A172 (cell line): ENCODE measurements at regions not wholly inside any gene's neighbourhood (a gene's known extent, or its start where the extent isn't known, plus 50 kb on each side); places are given as distances from the start of the nearest gene placed in this dataset.
A peak's percentile ranks its signal among the peaks of the same experiment; 100 is the strongest.

Experiments used
- DNase-seq: peaks from one replicate; pipeline ENCODE4 v3.0.0-alpha.2; 2015; ENCODE audit warnings: low spot score

DNA sequence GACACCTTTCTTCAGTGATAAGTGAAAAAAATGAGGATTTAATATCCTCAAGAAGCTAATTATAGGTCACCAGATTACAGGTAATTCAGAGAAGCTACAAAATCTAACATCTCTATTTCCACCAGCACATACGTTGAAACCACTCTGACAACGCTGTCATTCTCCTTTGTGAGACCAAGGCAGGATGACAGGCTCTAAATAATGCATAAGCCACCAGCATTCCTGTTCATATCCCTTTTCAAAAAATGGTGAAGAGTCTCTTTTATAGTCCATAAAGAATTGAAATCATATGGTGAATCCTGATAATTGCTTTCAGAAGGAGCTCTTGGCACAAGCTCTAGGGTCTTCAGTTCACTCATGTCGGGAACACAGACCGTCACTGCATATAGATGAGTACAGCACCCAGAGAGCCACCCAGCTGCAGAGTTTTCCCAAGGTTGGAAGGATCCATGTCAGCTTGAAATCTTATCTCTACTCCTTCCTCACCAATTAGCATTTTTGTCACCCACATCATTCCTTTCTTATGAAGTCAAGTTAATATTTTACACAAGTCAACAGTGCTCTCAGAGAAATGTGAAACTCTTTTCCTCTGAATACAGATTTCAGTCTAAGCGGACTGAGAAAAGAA lies 431.4 kb downstream of the TBC1D4 start:
- peak; percentile 27 for DNase-seq

DNA sequence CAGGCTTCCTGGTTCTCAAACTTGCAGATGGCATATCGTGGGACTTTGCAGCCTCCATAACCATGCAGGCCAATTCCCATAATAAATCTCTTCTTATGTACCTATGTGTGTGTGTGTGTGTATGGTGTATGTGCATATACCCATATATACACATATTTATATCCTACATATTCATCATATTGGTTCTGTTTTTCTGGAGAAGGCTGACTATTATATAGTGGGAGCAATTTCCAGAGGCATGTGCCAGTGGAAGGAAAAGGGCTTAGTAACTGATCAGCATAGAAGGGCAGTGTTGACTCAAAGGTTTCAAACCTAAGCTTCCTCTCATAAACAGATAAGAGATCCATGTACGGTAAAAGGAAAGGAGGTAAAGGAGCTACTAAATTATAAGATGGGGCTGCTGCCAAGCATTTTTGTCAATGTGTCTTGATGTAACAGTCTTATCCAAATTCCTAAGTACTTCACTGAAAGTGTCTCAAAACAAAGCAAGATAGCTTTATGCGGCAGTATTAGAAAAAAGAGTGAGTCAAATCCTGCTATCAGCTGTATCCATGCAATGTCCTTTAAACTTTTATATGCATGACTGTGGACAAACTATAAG lies 432.1 kb downstream of the TBC1D4 start:
- peak; percentile 5 for DNase-seq

GRCh38 chr13:75042807-75043206 lies 439.2 kb downstream of the TBC1D4 start:
- no peak for DNase-seq

DNA sequence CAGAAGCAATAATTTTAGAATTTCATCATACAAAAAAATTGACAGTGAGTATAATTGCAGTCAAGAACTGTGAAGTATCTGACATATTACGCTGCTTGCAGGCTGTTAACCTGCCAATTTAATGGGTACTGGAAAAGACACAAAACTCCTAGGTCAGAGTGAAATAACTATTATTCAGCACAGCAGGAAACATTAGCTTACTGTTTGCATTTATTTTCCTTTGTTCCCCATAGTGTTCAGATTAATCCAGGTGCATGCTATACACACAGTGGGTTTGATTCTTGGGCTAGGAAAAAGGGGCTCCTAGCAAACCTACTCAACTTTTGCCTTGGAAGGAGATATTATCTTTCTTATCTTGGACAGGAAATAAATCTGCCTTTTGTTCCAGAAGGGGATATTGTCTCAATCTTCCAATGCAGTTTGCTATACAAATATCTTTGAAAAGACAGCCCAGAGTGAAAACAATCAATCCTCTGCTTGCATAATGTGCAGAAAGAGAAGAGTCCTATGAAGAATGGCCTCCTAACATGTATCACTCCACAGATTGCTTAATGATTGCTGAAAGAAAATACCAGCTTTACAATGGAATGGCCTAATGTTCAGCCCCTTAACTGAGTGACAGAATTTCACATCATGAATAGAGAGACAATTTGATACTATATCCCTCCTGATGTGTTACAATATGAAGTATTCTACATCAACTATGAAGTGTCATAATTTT lies 443.4 kb downstream of the TBC1D4 start:
- DNase-seq: no peak

DNA sequence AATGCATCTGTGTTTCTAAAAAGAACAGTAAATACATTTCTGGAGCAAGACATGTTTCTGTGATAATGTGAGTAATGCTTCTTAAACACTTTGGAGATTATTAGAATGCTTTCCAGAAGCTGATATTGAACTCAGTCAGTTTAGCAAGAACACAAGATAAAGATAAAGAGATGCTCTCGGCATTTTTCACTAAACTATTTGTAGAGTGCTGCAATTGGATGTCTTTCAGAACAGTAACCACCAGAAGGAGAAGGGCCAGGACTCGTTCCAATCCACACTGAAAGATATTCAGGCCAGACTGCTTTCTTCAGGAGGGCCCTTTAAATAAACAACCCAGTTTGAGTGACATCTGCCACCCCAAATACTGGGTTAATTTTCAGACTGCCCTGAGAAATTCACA lies 456.0 kb downstream of the TBC1D4 start:
- no peak for DNase-seq

DNA sequence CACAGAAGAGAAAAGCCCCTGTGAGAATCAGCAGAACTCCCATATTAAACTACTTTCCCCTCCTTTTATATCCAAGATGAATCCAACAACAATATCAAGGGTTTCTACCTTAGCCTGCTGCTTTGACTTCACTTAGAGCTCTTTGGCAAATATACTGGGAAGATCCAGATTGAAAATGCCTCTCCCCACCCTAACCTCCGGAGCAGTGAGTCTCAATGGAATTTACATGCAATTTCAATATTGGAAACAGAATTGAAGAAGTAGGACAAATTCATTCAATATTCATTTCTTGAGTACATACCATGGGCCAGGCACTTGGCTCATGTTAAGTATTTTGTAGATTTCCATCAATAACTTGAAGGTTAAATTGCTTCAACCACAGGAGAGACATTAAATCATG lies 457.4 kb downstream of the TBC1D4 start:
- no peak for DNase-seq

DNA sequence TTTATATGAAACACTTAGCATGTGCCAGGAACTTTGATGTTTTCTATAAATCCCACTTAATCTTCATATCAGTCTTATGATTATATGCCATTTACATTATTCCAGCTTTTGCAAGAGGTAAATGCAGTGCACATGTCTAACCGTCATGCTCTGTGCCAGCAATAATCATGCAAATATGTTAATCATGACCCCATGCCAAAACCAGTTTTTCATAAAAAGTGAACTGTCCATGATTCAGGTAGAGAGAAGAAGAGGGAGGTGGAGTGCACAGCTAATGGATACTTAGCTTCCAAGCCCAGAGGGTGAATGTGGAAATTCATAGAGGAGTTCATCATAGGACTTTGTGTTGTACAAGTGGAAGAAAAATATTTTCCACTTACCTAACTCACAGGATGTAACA lies 458.4 kb downstream of the TBC1D4 start:
- no peak for DNase-seq

DNA sequence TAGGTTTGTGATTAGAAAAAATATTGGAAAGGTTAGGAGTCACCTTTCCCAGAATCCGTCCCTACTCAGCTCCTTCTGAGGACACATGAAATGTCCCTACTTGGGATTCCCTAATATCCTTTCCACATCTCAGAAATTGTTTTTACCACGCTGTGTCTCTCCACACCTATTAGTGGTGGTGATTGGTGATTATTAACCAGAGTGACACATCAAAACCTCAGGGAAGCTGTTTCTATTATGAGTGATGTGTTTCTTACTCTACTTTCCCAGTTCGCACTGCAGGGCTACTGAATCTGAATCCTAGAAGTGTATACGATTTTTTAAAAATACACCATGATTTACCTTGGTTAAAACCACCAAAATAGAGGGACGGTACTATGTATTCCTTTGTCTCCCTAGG lies 460.8 kb downstream of the TBC1D4 start:
- DNase-seq: no peak

GRCh38 chr13:75016225-75016624 lies 465.7 kb downstream of the TBC1D4 start:
- DNase-seq: no peak

GRCh38 chr13:75013818-75014217 lies 468.2 kb downstream of the TBC1D4 start:
- DNase-seq: no peak

GRCh38 chr13:75010941-75011340 lies 471.0 kb downstream of the TBC1D4 start:
- DNase-seq: no peak

DNA sequence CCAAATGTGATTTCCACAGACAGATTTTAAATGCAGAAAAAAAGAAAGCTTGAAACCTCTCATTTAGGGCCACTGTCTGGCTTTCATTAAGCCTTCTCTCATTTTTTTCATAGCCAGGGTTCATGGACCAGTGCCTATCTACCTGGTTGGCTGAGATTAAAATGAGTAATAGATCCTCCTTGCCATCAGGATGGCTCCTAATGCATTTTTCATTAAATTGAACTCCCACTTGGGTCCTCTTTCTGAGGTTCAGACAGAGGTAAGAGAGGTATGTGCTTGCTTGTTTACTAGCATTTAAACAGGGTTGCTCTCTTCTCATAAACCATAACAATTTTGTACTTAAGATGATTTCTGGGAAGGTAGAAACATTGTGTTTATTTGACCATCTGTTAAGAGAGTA lies 473.0 kb downstream of the TBC1D4 start:
- no peak for DNase-seq

- no peak for DNase-seq
Measured at GRCh38 chr13:74990992-74991391, 491.0 kb downstream of the TBC1D4 start.

- DNase-seq: no peak
Measured at GRCh38 chr13:74987124-74987690, 494.8 kb downstream of the TBC1D4 start.

DNA sequence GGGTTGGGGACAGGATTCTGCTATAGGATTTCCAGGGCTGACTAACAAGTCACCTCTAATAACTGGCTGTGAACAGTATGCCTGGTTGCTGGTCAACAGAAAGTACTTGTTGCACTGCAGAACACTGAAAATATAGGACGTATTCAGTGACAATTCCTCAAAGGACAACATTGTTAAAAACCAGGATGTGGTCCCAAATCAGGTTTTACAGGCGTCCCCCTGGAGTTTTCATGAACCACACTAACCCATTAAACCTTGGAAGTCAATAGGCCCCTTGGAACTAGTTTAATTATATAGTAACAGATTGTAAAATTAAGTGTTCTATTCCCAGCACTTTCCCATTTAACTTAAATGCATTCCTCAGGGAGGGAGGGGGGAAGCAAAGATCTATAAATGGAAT lies 495.4 kb downstream of the TBC1D4 start:
- DNase-seq: no peak

GRCh38 chr13:74979703-74980102 lies 502.3 kb downstream of the TBC1D4 start:
- no peak for DNase-seq

- DNase-seq: no peak
Measured at GRCh38 chr13:74978591-74978990, 503.4 kb downstream of the TBC1D4 start.

GRCh38 chr13:74977498-74977897 lies 504.5 kb downstream of the TBC1D4 start:
- no peak for DNase-seq

- DNase-seq: no peak
Measured at GRCh38 chr13:74975111-74975510, 506.9 kb downstream of the TBC1D4 start.

- no peak for DNase-seq
Measured at GRCh38 chr13:74973935-74974879, 507.8 kb downstream of the TBC1D4 start.

- no peak for DNase-seq
Measured at GRCh38 chr13:74969419-74969818, 512.5 kb downstream of the TBC1D4 start.
